KBM-7 (cell line): ENCODE measurements at regions not wholly inside any gene's neighbourhood (a gene's known extent, or its start where the extent isn't known, plus 50 kb on each side); places are given as distances from the start of the nearest gene placed in this dataset.
A peak's percentile ranks its signal among the peaks of the same experiment; 100 is the strongest.
"Not testable (repeated sequence)": the region's sequence is repeated elsewhere in the genome, so short reads cannot be mapped to it uniquely, and the experiment has no call there.

Experiments
- DNase-seq: peaks from one replicate; pipeline ENCODE4 v3.0.0-alpha.2; 2015
- in situ Hi-C: fragments of 300-500 bp; cut with MboI; formaldehyde crosslinking; loops from 2 replicates; pipeline ENCODE4 v1.14.3; 2020; ENCODE audit warnings: low sequenced_read_pairs, low pct_unique_long_range_greater_than_20kb, mixed read lengths

GRCh38 chr6:10081957-10082356 is 332.9 kb downstream of the TFAP2A start:
- in situ Hi-C loops = no loop called here
- DNase-seq = no peak

- no peak for DNase-seq
- in situ Hi-C loops = no loop called here
These were observed 333.8 kb downstream of the TFAP2A start for GRCh38 chr6:10081075-10081474.

GRCh38 chr6:10080561-10080960 is 334.3 kb downstream of the TFAP2A start:
- DNase-seq = no peak
- in situ Hi-C loops = no loop called here

- no peak for DNase-seq
- in situ Hi-C loops = no loop called here
These were observed 336.3 kb downstream of the TFAP2A start for GRCh38 chr6:10078581-10078980.

- in situ Hi-C loops, DNase-seq: not testable (repeated sequence)
These were observed 340.1 kb downstream of the TFAP2A start for GRCh38 chr6:10074726-10075125.

GRCh38 chr6:10073341-10073740 is 341.5 kb downstream of the TFAP2A start:
- no peak for DNase-seq
- in situ Hi-C loops = no loop called here

GRCh38 chr6:10071631-10072220 is 343.1 kb downstream of the TFAP2A start:
- no peak for DNase-seq
- in situ Hi-C loops = no loop called here

- in situ Hi-C loops = no loop called here
- no peak for DNase-seq
These were observed 354.9 kb downstream of the TFAP2A start for GRCh38 chr6:10060004-10060403.

- DNase-seq = no peak
- in situ Hi-C loops = no loop called here
These were observed 360.2 kb downstream of the TFAP2A start for GRCh38 chr6:10054672-10055071.

- in situ Hi-C loops = no loop called here
These were observed 363.6 kb downstream of the TFAP2A start for GRCh38 chr6:10051283-10051682.

GRCh38 chr6:10048370-10049297 is 366.2 kb downstream of the TFAP2A start:
- in situ Hi-C loops = no loop called here
- no peak for DNase-seq

More at GRCh38 chr6:10051283-10051682, 363.6 kb downstream of the TFAP2A start:
- no peak for DNase-seq

- no peak for DNase-seq
- in situ Hi-C loops = no loop called here
These were observed 372.6 kb downstream of the TFAP2A start for GRCh38 chr6:10042280-10042679.

- in situ Hi-C loops = no loop called here
- no peak for DNase-seq
These were observed 381.5 kb downstream of the TFAP2A start for GRCh38 chr6:10033223-10033829.

GRCh38 chr6:10031617-10032016 is 383.3 kb downstream of the TFAP2A start:
- in situ Hi-C loops = no loop called here
- no peak for DNase-seq

- in situ Hi-C loops = no loop called here
- DNase-seq = peak; percentile 64
These were observed 383.8 kb downstream of the TFAP2A start for GRCh38 chr6:10030942-10031537.

- DNase-seq = no peak
- in situ Hi-C loops = no loop called here
These were observed 386.7 kb downstream of the TFAP2A start for GRCh38 chr6:10028222-10028621.

- in situ Hi-C loops = no loop called here
- DNase-seq = no peak
These were observed 395.0 kb downstream of the TFAP2A start for GRCh38 chr6:10019851-10020250.

GRCh38 chr6:10014557-10014956 is 400.3 kb downstream of the TFAP2A start:
- in situ Hi-C loops = no loop called here
- no peak for DNase-seq

- in situ Hi-C loops = no loop called here
- DNase-seq = no peak
These were observed 414.3 kb downstream of the TFAP2A start for GRCh38 chr6:10000551-10000950.

GRCh38 chr6:9999796-10000195 is 415.1 kb downstream of the TFAP2A start:
- no peak for DNase-seq
- in situ Hi-C loops = no loop called here
